NCI-H2107 (cell line): ENCODE measurements at regions not wholly inside any gene's neighbourhood (a gene's known extent, or its start where the extent isn't known, plus 50 kb on each side); places are given as distances from the start of the nearest gene placed in this dataset.

Experiments used
- DNase-seq: peaks from one replicate; lab custom pipeline; 2025; lab: John Stamatoyannopoulos, UW

- no peak for DNase-seq
These were observed 1093.4 kb downstream of the EFNB2 start for GRCh38 chr13:105442040-105442439.

GRCh38 chr13:105441051-105441750, 1094.3 kb downstream of the EFNB2 start:
- DNase-seq: no peak

GRCh38 chr13:105436943-105437342, 1098.5 kb downstream of the EFNB2 start:
- no peak for DNase-seq

GRCh38 chr13:105432438-105432837, 1103.0 kb downstream of the EFNB2 start:
- DNase-seq: no peak

- no peak for DNase-seq
These were observed 1106.7 kb downstream of the EFNB2 start for GRCh38 chr13:105428811-105429210.

- DNase-seq: no peak
These were observed 1109.0 kb downstream of the EFNB2 start for GRCh38 chr13:105426441-105426840.

- DNase-seq: no peak
These were observed 1120.8 kb downstream of the EFNB2 start for GRCh38 chr13:105414639-105415038.

GRCh38 chr13:105412171-105412570, 1123.3 kb downstream of the EFNB2 start:
- no peak for DNase-seq

- DNase-seq: no peak
These were observed 1124.9 kb downstream of the EFNB2 start for GRCh38 chr13:105410602-105411001.

- no peak for DNase-seq
These were observed 1128.9 kb downstream of the EFNB2 start for GRCh38 chr13:105406551-105406950.

- DNase-seq: no peak
These were observed 1132.4 kb downstream of the EFNB2 start for GRCh38 chr13:105403086-105403485.

- DNase-seq: no peak
These were observed 1140.4 kb downstream of the EFNB2 start for GRCh38 chr13:105395041-105395440.

- DNase-seq: no peak
These were observed 1146.1 kb downstream of the EFNB2 start for GRCh38 chr13:105389373-105389772.

GRCh38 chr13:105377452-105377851, 1158.0 kb downstream of the EFNB2 start:
- DNase-seq: no peak

- DNase-seq: no peak
These were observed 1165.3 kb downstream of the EFNB2 start for GRCh38 chr13:105370011-105370650.

- DNase-seq: no peak
These were observed 1166.7 kb downstream of the EFNB2 start for GRCh38 chr13:105368781-105369180.

GRCh38 chr13:105365831-105366230, 1169.6 kb downstream of the EFNB2 start:
- DNase-seq: no peak

- DNase-seq: no peak
These were observed 1170.4 kb downstream of the EFNB2 start for GRCh38 chr13:105365021-105365550.

GRCh38 chr13:105364191-105364590, 1171.3 kb downstream of the EFNB2 start:
- DNase-seq: no peak

GRCh38 chr13:105363261-105364190, 1171.9 kb downstream of the EFNB2 start:
- no peak for DNase-seq

GRCh38 chr13:105353654-105354053, 1181.8 kb downstream of the EFNB2 start:
- no peak for DNase-seq

- DNase-seq: no peak
These were observed 1186.3 kb downstream of the EFNB2 start for GRCh38 chr13:105349082-105349723.
